NOMO-1 (cell line): ENCODE measurements at regions not wholly inside any gene's neighbourhood (a gene's known extent, or its start where the extent isn't known, plus 50 kb on each side); places are given as distances from the start of the nearest gene placed in this dataset.
A peak's percentile ranks its signal among the peaks of the same experiment; 100 is the strongest.
"Not testable (repeated sequence)": the region's sequence is repeated elsewhere in the genome, so short reads cannot be mapped to it uniquely, and the experiment has no call there.

Experiments
- DNase-seq, 2 experiments: peaks; one replicate each; lab custom pipeline; 2025; ENCODE audit not compliant: unreplicated experiment in 2 of 2; lab: John Stamatoyannopoulos, UW

GRCh38 chr10:62585211-62585775 is 211.1 kb downstream of the ZNF365 start:
- DNase-seq = no peak

- no peak for DNase-seq
Measured at GRCh38 chr10:62587011-62587410, 212.8 kb downstream of the ZNF365 start.

GRCh38 chr10:62588116-62588515 is 213.9 kb downstream of the ZNF365 start:
- DNase-seq = no peak

GRCh38 chr10:62589689-62590088 is 214.8 kb upstream of the ADO start:
- no peak for DNase-seq

GRCh38 chr10:62590306-62590705 is 214.2 kb upstream of the ADO start:
- DNase-seq = peak in 1 of 2 experiments; percentile 16

GRCh38 chr10:62594093-62594520 is 210.4 kb upstream of the ADO start:
- peak; percentile 59 to 76 for DNase-seq

GRCh38 chr10:62597226-62597625 is 207.3 kb upstream of the ADO start:
- DNase-seq = no peak

- no peak for DNase-seq
Measured at GRCh38 chr10:62599161-62599560, 205.4 kb upstream of the ADO start.

- DNase-seq = not testable (repeated sequence)
Measured at GRCh38 chr10:62606551-62606950, 198.0 kb upstream of the ADO start.

- not testable (repeated sequence) for DNase-seq
Measured at GRCh38 chr10:62608189-62608875, 196.2 kb upstream of the ADO start.

GRCh38 chr10:62610649-62611229 is 193.8 kb upstream of the ADO start:
- DNase-seq = peak; percentile 65

GRCh38 chr10:62613424-62613823 is 191.1 kb upstream of the ADO start:
- DNase-seq = no peak

- DNase-seq = no peak
Measured at GRCh38 chr10:62613859-62614258, 190.7 kb upstream of the ADO start.

GRCh38 chr10:62614389-62615157 is 189.9 kb upstream of the ADO start:
- no peak for DNase-seq

GRCh38 chr10:62616885-62617590 is 187.5 kb upstream of the ADO start:
- peak in 1 of 2 experiments; percentile 18 for DNase-seq

GRCh38 chr10:62617652-62618051 is 186.9 kb upstream of the ADO start:
- peak in 1 of 2 experiments; percentile 44 for DNase-seq

GRCh38 chr10:62618054-62618453 is 186.5 kb upstream of the ADO start:
- DNase-seq = peak; percentile 31 to 41

GRCh38 chr10:62618576-62619412 is 185.7 kb upstream of the ADO start:
- DNase-seq = peak; percentile 53 to 68

- peak in 1 of 2 experiments; percentile 63 for DNase-seq
Measured at GRCh38 chr10:62619413-62619738, 185.1 kb upstream of the ADO start.

GRCh38 chr10:62620491-62620890 is 184.0 kb upstream of the ADO start:
- DNase-seq = peak; percentile 82 to 93
